GM12878 (cell line): ENCODE measurements at regions not wholly inside any gene's neighbourhood (a gene's known extent, or its start where the extent isn't known, plus 50 kb on each side); places are given as distances from the start of the nearest gene placed in this dataset.
"Not testable (repeated sequence)": the region's sequence is repeated elsewhere in the genome, so short reads cannot be mapped to it uniquely, and the experiment has no call there.

Source experiments
- ATAC-seq: fragments of 200-7000 bp; cut with Tn5 transposase; 3 replicates; pipeline ENCODE4 v1.9.1; 2020; ENCODE audit warnings: mild to moderate bottlenecking, moderate library complexity
- BruUV-seq: library from RNA; stranded (reverse); fragments of 400-500 nt; replicated peaks from 2 replicates; lab custom pipeline; 2021; lab: Mats Ljungman, UMichigan
- CTCF ChIA-PET: fragments of 300-600 bp; sonication (Branson Sonifier 250); formaldehyde crosslinking; extraction: SDS; loops from one replicate; lab custom pipeline; 2021; ENCODE audit warnings: inconsistent platforms; lab: Yijun Ruan, JAX
- POLR2A ChIA-PET: fragments of 350-600 bp; formaldehyde crosslinking; extraction: SDS; loops from one replicate; lab custom pipeline; 2021; ENCODE audit warnings: inconsistent platforms; lab: Charles Lee
- RAD21 ChIA-PET: fragments of 300-600 bp; sonication (Branson Sonifier 250); formaldehyde crosslinking; loops from one replicate; lab custom pipeline; 2023; ENCODE audit warnings: antibody characterized with exemption; ENCODE audit not compliant: unreplicated experiment; lab: Charles Lee
- SMC1A ChIA-PET: fragments of 300-600 bp; sonication (Branson Sonifier 250); formaldehyde crosslinking; loops from one replicate; lab custom pipeline; 2023; ENCODE audit not compliant: unreplicated experiment, uncharacterized antibody; lab: Charles Lee
- DNase-seq: peaks from one replicate; pipeline ENCODE4 v3.0.0-alpha.2; 2011; ENCODE audit warnings: low read depth, low spot score
- FAIRE-seq: peaks from 3 replicates; lab custom pipeline; 2011; peaks lifted over from hg19 to GRCh38; lab: Jason Lieb, UNC
- H2AFZ ChIP-seq: 2 replicates; pipeline ENCODE4 v1.6.0; 2011; ENCODE audit warnings: low read depth, low read length, control low read depth; ENCODE audit not compliant: control insufficient read depth
- H3K27ac ChIP-seq: 2 replicates; pipeline ENCODE4 v1.5.1; 2011; ENCODE audit warnings: control low read depth; ENCODE audit not compliant: control insufficient read depth, insufficient read depth
- H3K27me3 ChIP-seq, 2 experiments: replicated peaks in 1 of 2; 2 replicates each; pipeline versions ENCODE4 v1.6.0 to v1.6.1; 2011; ENCODE audit warnings: low read length in 1 of 2; ENCODE audit not compliant: control insufficient read depth in 2 of 2, insufficient read depth in 2 of 2
- H3K36me3 ChIP-seq, 2 experiments: 2 replicates each; pipeline ENCODE4 v1.5.1; 2011; ENCODE audit warnings: low read length in 1 of 2; ENCODE audit not compliant: control insufficient read depth in 2 of 2, insufficient read depth in 2 of 2
- H3K4me1 ChIP-seq: 2 replicates; pipeline ENCODE4 v1.6.1; 2011; ENCODE audit warnings: mild to moderate bottlenecking, low read length, moderate library complexity, mixed read lengths; ENCODE audit not compliant: control insufficient read depth, insufficient read depth
- H3K4me2 ChIP-seq: 2 replicates; pipeline ENCODE4 v1.6.0; 2011; ENCODE audit warnings: control low read depth; ENCODE audit not compliant: control insufficient read depth, insufficient read depth
- H3K4me3 ChIP-seq: fragments of 200-600 bp; sonication (generic); 2 replicates; pipeline ENCODE4 v1.5.1; 2016
- H3K79me2 ChIP-seq: 2 replicates; pipeline ENCODE4 v1.6.0; 2011; ENCODE audit warnings: low read length; ENCODE audit not compliant: control insufficient read depth, insufficient read depth
- H3K9ac ChIP-seq: 2 replicates; pipeline ENCODE4 v1.8.0; 2011; ENCODE audit warnings: low read length, control low read depth, mixed read lengths; ENCODE audit not compliant: control insufficient read depth, insufficient read depth
- H3K9me3 ChIP-seq: replicated peaks from 3 replicates; pipeline ENCODE4 v1.5.1; 2011; ENCODE audit warnings: mild to moderate bottlenecking, low read length; ENCODE audit not compliant: control insufficient read depth, insufficient read depth
- H4K20me1 ChIP-seq: 2 replicates; pipeline ENCODE4 v1.6.0; 2011; ENCODE audit not compliant: control insufficient read depth, insufficient read depth
- WGBS: methylation state at CpG from one replicate; pipeline ENCODE4 v1.1.6; 2016; ENCODE audit warnings: low lambda C conversion rate; ENCODE audit not compliant: insufficient replicate concordance, insufficient coverage; ENCODE audit errors: missing lambda C conversion rate; 5-methylcytosine and 5-hydroxymethylcytosine counted together
- in situ Hi-C: fragments of 300-500 bp; cut with MboI; formaldehyde crosslinking; loops from 9 replicates; pipeline ENCODE4 v1.14.3; 2018; ENCODE audit warnings: mixed read lengths
- intact Hi-C: fragments of 100-400 bp; cut with micrococcal nuclease; formaldehyde crosslinking; loops from one replicate; pipeline ENCODE4 v1.14.2; 2022; ENCODE audit not compliant: unreplicated experiment

- H4K20me1 ChIP-seq, in situ Hi-C loops, RAD21 ChIA-PET, H3K27ac ChIP-seq, CTCF ChIA-PET, DNase-seq, POLR2A ChIA-PET, H3K9ac ChIP-seq, H3K79me2 ChIP-seq, H3K27me3 ChIP-seq, SMC1A ChIA-PET, intact Hi-C loops, H3K4me3 ChIP-seq, FAIRE-seq, BruUV-seq, ATAC-seq, H3K4me1 ChIP-seq, H3K4me2 ChIP-seq, H2AFZ ChIP-seq, H3K9me3 ChIP-seq, H3K36me3 ChIP-seq: not testable (repeated sequence)
- 53% methylated on average over 2 of the region's 4 CpGs for WGBS
Measured at GRCh38 chr2:87437701-87438260, 310.1 kb upstream of the PLGLB2 start.

- H3K36me3 ChIP-seq, H3K9ac ChIP-seq, H3K79me2 ChIP-seq, H3K27me3 ChIP-seq, CTCF ChIA-PET, intact Hi-C loops, DNase-seq, H3K4me1 ChIP-seq, SMC1A ChIA-PET, H3K27ac ChIP-seq, RAD21 ChIA-PET, H2AFZ ChIP-seq, in situ Hi-C loops, ATAC-seq, H3K9me3 ChIP-seq, H4K20me1 ChIP-seq, BruUV-seq, H3K4me2 ChIP-seq, H3K4me3 ChIP-seq, FAIRE-seq, POLR2A ChIA-PET: not testable (repeated sequence)
- 64% methylated on average over 5 of the region's 6 CpGs for WGBS
Measured at GRCh38 chr2:87438780-87439454, 309.0 kb upstream of the PLGLB2 start.

- SMC1A ChIA-PET, CTCF ChIA-PET: not testable (repeated sequence)
- WGBS = 33% methylated on average over 7 of the region's 7 CpGs
Measured at GRCh38 chr2:87439617-87440204, 308.2 kb upstream of the PLGLB2 start.

GRCh38 chr2:87440650-87441049, 307.2 kb upstream of the PLGLB2 start:
- H3K4me2 ChIP-seq, RAD21 ChIA-PET, H3K27ac ChIP-seq, BruUV-seq, H3K4me3 ChIP-seq, H3K9me3 ChIP-seq, H2AFZ ChIP-seq, H3K36me3 ChIP-seq, intact Hi-C loops, DNase-seq, ATAC-seq, H4K20me1 ChIP-seq, in situ Hi-C loops, H3K27me3 ChIP-seq, CTCF ChIA-PET, POLR2A ChIA-PET, H3K9ac ChIP-seq, SMC1A ChIA-PET, H3K4me1 ChIP-seq, H3K79me2 ChIP-seq, FAIRE-seq: not testable (repeated sequence)
- WGBS = 27% methylated on average over 2 of the region's 2 CpGs

More at GRCh38 chr2:87439617-87440204, 308.2 kb upstream of the PLGLB2 start:
- RAD21 ChIA-PET, H3K9ac ChIP-seq, POLR2A ChIA-PET, H3K36me3 ChIP-seq, H3K4me3 ChIP-seq, H3K79me2 ChIP-seq, H3K4me2 ChIP-seq, BruUV-seq, FAIRE-seq, H2AFZ ChIP-seq, intact Hi-C loops, H3K4me1 ChIP-seq, H3K27me3 ChIP-seq, H3K27ac ChIP-seq, H3K9me3 ChIP-seq, in situ Hi-C loops, DNase-seq, H4K20me1 ChIP-seq: not testable (repeated sequence)
- ATAC-seq = peak; percentile 51
